HG02981 (cell line): ENCODE measurements at regions not wholly inside any gene's neighbourhood (a gene's known extent, or its start where the extent isn't known, plus 50 kb on each side); places are given as distances from the start of the nearest gene placed in this dataset.

Source experiments
- ATAC-seq: cut with Tn5 transposase; IDR thresholded peaks from one replicate; pipeline ENCODE4 v1.9.1; 2021; ENCODE audit warnings: mild to moderate bottlenecking, moderate library complexity; ENCODE audit not compliant: unreplicated experiment

DNA sequence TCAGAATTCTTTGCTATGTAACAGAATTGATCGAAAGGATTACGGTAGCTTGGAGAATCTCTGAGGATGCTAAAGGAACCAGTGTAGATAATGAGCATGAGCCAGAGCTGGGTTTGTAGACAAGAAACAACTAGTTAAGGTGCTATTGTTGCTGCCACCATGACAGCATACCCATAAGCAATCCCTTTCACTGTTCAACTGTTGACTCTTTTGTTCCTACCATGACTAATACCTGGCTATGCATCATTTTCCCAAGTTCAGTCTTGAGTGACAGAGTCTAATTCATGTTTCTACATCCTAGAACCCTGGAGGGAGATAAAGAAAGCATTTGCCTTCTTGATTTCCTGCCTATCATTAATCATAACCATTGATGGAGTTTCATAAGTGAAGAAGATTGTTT is 600.3 kb downstream of the OTOL1 start:
- no peak for ATAC-seq

DNA sequence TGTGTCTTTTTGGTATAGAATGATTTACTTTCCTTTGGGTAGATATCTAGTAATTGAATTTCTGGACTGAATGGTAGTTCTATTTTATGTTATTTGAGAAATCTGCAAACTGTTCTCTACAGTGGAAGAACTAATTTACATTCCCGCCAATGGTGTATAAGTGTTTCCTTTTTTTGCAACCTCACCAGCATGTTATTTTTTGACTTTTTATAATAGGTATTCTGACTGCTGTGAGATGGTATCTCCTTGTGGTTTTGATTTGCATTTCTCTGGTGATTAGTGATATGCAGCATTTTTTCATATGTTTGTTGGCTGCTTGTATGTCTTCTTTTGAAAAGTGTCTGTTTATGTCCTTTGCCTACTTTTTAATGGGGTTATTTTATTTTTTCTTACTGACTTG is 607.2 kb downstream of the OTOL1 start:
- no peak for ATAC-seq

DNA sequence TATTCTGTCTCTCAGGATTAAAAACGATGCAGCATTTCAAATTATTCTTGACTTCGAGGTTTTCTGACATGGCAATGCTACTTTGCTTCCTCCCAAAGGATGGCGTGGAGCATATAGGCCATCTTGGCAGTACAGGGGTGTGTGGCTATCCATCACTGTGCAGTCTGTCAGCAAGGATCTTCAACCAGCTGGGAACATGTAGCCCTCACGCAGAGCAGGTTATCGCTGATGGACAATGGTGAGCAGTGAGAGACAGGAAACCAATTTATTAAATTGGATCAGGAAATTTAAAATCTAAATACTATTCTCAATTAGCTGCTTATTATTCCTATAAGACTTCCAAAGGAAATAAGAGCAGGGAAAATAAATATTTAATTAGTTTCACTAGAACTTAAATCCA is 615.3 kb downstream of the OTOL1 start:
- no peak for ATAC-seq

DNA sequence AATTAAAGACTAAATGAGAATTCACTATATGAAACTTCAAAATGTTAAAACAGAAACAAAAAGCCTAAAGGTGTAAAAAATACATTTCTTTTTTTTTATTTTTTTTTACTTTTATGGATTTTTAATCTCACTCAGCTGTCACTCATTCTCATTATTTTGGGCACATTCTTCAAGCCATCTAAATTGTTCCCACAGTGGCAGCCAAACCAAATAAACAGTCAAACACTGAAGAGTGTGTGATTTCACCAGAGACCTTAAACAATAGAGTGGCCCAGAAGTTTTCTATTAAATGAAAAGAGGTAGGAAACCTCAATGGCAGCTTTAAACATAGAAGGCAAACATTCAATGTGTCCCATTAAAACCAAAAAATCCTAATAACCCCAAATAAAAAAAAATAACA is 616.1 kb downstream of the OTOL1 start:
- no peak for ATAC-seq

DNA sequence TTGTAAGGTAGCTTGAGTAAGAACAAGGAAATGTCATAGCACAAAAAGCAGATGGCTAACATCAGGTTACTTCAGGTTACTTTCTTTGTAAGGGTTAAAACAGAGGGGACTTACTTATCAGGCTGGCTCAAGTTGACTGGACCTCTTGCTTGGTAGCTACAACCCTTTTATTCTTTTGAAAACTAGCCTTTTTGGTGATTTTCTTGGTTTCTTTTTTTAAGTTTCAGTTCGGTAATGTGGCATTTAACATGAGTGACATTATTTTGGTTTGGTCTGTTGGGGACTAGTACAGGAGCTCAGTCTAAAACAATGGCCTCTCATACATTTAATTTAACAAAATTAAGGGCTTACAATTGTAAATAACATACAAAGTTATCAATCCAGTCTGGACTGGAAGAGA is 621.4 kb downstream of the OTOL1 start:
- ATAC-seq, result no peak

DNA sequence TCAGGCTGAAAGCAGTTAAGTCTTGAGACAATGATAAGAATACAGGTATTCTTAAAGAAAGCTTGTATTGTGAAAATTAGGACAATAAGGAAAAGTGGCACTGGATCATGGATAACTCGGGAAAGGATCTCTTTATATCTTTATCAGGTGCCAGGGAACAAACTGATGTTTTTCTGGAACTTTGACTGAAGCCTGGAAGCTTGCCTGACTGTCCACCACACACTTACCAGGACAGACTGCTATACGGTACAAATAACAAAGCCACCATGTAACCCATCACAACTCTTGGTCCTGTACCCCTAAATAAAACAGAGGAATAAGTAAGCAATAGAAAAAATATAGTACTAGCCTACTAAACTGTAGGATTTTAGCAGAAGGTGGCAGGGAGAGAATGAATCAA is 623.0 kb downstream of the OTOL1 start:
- no peak for ATAC-seq

DNA sequence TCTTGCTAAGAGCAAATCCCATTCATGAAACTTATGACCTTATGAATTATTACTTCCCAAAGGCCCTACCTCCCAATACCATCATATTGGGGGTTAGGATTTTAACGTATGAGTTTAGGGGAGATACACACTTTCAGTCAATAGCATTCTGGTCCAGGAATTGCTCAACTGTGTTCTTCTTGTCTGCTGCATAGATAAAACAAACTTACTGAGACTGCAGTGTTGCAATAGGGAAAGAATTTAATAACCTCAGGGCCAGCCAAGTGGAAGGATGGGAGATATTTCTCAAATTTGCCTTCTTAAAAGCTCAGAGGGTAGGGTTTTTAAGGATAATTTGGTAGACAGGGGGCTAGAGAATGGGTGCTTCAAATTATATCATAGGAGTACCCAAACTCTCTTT is 625.8 kb downstream of the OTOL1 start:
- ATAC-seq, result no peak

DNA sequence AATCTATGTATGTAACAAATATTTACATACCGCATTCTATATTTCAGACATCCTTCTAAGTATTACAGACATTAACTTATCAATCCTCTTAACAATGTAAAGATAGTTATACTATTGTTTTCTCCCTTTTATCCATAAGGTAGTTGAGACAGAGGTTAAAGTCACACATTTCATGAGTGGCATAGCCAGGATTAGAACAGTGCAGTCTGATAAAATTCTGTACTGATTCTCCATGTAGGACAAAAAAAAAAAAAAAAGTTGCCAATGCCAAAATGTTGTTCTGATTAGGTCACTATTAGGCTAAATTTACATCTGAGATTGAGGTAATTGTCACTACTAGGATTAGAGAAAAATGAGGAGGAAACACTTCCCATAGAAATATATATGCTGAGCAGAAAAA is 629.2 kb downstream of the OTOL1 start:
- ATAC-seq, result no peak

DNA sequence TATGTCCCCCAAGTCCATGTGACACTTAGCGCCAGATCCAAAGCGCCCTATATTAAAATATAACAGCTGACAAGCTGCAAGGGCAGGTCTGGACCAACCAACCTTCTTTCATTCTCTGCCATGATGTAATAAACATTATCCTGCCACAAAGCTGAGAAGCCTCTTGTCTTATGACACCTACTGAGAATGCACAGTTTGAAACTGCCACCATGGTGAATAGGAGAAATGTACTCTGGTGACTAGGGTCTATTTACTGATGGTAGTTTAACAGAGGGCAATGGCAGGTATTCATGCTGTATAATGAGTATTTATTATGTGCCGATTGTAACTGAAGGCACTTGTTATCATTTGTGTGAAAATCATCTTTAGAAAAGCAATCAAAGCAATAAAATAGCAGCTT is 634.0 kb downstream of the OTOL1 start:
- no peak for ATAC-seq

DNA sequence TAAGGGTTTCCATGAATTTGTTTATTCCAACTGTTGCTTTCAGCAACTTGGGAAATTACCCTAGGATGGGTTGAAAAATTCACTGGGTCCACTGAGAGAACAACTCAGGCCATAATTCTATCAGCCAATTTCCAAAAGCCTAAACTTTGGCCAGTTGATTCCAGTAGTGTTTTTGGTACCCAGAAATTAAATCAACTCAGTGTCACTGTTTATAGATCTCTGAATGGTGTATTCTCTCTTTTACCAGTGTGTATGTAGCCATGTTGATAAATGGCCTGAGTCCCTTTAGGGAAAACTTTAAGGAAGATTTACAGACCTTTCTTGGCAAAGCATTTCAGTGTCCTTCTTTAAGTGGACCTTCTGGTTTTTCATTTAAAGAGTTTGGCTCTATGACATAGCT is 636.4 kb downstream of the OTOL1 start:
- no peak for ATAC-seq

DNA sequence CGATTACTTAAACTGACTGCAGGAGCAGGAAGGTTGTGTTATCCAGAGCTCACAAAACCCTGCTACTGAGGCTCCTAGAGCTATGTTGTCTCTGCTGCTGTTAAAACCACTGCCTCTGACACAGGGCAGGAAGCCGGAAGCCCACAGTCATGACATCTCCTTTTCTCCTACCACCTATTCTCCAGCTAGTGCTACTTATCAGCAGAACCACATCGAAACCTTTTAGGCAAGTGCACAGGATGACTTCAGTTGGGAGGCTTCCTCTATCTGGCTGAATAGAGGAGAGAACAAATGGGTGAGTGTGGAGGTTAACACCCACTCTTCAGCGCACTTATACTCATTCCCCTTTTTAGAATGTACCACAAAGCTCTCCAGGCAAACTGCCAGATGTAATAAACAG is 638.0 kb downstream of the OTOL1 start:
- no peak for ATAC-seq

DNA sequence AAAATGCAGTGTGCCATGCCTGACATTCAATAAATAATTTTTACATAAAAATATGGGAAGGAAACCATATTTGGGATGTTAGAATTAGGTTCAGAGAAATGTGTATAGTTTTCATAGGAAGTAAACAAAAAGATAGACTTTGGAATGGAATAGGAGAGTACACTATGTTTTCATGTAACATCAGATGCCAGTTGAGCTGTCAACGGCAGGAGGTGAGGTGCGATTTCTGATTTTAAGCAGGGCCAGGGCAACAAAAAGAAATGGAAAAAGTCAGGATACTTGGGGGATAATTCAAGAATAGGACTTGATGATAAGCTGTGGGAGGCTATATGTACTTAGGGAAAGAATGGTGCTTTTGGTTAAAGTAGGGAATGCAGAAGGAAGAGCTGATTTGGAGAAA is 639.5 kb downstream of the OTOL1 start:
- no peak for ATAC-seq

DNA sequence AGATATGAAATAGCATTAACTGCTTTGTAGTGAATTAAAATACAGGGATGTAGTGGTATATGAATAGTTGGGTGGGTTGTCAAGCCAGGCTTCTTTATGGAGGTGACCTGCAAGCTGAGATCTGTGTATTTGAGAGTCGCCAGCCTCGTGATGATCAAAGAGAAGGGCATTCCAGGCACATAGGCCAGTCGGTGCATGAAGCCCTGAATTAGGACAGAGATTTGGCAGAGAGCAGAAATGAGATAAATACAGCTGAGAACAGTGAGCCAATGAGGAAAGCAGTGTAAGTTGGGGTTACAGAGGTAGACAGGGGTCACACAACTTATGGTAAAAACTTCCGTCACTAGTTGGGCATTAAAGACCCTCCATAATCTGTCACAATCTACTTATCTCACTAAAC is 641.9 kb downstream of the OTOL1 start:
- ATAC-seq, result no peak

DNA sequence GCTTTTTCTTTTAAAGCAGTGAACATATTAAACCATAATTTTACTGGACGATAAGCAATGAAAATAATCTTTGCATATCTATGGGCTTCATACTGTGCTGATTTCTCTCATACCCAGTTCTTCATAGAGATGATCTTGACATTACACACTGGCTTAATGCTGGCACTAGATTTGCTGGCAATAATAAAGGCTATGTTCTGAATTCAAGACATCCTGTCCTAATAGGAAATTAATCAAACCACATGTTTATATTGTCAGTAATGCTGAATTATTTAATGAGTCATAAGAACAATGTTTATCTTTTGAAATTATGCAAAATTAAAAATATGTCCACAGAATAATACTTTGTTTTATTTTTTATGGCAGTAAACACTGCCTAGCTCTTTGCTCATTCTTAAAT is 643.2 kb downstream of the OTOL1 start:
- ATAC-seq, result no peak

DNA sequence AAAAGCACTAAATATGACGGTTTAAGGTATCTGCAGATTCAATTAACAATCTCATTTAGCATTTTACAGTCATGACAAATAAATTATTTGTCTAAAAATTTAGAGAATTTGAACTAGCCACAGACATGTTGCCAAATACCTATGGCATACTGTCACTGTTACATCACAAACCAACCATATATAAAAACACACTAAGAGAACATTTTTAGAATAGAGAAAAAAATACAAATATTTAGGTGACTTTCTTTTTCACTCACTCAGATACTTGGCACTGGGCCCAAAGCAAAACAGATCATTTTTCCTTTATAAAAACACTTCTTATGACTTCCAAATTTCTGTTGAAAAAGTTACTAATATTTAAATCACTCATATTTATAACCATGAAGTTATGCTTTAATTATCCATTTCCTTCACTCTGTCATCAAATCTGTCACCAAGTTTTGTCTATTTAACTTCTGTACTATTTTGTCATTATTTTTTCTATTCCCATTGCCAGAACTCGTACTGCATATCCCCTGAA is 644.7 kb downstream of the OTOL1 start:
- ATAC-seq, result no peak

DNA sequence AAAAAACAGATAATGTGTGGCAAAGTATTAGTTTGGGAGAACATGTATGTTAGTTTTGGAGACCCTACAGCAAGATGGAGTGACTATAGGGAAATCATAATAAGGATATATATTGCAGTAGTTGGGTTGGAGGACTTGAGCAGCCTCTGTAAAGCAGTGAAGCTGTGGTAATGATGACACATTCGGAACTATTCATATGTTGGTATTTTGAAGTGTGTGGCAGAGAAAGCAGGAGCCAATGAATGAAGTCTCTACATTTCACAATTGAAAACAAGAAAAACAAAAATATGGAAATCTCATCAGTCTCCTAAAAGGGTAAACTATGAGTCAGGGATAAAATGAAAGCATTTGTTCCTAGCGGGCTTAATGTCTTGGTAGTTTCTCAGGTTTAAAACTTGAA is 645.9 kb downstream of the OTOL1 start:
- no peak for ATAC-seq

DNA sequence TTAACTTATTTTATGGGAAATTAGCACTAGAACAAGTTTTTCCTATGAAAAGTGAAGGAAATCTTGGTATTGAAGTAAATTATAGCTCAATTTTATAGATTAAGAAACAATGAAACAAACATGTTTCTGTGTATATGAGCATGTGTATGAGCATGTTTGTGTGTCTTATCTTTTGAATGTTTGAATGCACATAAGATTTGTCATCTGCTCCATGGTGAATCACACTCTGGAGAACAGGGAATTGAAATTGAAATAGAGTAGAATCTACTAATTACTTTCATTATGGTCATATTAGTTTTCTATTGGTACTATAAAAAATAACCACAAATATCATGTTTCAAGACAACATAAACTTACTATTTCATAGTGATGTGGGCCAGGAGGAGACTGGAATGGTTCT is 646.6 kb downstream of the OTOL1 start:
- ATAC-seq, result no peak

DNA sequence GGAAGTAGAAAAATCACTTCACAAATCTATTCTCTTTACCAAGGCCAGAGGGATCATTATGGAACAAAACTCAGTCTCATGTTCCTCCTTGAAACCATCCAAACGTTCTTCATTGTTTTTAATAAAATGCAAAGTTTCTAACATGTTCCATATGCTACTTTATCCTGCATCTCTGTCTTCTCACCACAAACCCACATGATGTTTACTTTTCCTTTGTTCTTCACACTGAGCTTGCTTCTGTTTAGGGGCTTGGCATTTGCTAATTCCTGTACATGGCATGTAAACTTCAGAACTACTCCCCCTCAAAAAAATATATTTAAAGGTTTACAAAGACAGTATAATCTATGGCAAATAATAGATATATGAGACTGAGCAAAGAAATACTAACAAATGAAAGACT is 651.4 kb downstream of the OTOL1 start:
- no peak for ATAC-seq

DNA sequence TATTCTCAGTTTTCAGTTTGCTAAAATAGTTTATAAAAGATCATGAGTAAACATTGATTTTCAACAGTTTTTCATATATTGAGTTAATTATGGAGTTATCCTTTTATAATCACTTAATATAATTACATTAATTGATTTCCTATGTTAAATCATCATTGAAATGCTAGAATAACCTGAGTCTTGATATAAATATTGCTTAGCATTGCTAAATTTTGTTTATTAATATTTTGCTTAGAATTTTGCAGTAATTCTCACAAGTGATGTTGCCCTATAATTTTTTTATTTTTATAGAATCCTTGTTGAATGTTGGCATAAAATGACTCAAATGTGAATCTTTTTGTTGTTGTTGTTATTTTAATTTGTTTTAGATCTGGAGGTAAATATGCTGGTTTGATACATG is 654.2 kb downstream of the OTOL1 start:
- no peak for ATAC-seq

DNA sequence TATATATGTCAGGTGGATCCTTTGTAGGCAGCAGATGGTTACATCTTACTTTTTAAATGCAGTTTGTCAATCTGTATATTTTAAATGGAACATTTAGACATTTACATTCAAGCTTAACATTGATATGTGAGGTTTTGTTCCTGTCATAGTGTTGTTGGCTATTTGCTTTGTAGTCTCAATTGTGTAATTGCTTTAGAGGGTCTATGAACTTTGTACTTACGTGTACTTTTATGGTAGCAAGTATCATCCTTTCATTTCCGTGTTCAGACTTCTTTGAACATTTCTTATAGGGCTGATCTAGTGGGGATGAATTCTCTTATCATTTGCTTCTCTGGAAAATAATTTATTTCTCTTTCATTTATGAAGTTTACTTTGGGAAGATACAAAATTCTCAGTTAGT is 656.0 kb downstream of the OTOL1 start:
- no peak for ATAC-seq

DNA sequence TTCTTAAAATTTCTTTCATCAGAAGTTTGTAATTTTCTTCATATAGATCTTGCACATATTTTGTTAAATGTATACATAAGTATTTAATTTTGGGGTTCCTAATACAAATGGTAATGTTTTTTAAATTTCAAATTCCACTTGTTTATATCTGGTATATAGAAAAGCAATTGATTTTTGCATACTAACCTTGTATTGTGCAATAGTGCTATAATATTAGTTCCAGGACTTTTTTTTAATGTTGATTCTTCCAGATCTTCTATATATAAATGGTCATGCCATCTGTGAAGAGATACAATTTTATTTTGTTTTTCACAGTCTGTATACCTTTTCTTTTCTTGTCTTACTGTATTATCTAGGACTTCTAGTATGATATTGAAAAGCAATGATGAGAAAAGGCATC is 665.0 kb downstream of the OTOL1 start:
- ATAC-seq, result no peak

DNA sequence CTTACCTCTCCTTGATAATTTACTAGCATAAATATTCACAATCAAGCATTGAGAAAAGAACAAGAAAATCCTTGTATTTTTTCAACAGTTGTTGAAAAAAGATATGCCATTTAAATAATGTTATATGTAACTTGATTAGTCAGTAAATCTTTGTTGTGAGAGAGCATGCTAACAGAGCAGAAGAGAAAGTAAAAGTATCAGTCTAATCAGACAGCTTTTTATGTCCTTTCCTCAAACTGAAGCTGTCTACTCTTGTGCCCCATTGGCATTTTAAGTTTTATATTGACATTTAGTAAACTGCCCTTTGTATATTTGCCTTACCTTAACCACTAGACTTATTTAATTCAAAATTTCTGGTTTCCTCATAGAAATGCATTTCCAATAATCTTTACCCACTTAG is 668.7 kb downstream of the OTOL1 start:
- ATAC-seq, result no peak

DNA sequence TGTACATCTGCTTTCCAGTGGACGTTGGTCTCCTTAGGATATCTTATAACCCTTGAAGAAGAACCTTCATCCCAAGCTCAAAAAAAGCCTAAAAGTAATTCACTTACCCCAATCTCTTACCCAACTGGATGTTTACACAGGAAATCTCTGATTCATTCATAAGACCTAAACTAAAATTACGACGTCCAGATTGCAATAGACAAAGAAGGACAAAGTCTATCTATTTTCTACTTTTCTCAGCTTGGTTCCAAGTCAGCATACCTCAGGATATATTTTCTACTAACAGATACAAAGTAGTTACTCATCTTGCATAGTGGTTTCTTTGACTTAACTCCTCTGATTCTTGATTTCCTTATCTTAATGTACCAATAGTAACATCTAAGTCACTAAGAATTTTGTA is 669.9 kb downstream of the OTOL1 start:
- ATAC-seq, result no peak

DNA sequence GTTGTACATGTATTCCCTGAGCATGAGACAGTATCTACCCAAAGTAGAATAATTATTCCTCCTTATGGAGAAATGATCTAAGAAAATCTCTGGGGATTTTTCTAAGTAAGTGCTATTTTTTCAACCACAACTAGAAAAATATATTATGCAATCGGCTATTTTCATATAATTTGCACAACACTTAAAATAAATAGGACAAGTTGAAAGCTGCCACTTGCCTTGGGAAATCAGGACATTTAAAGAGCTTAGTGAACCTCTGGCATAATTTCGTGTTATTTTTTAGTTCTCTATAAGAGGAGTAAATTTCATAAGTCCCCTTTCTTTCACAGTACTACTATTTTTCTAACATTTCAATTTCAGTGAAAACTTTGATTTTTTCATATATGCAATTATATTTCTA is 672.1 kb downstream of the OTOL1 start:
- ATAC-seq, result no peak
